ENCODE measurements at regions not wholly inside any gene's neighbourhood (a gene's known extent, or its start where the extent isn't known, plus 50 kb on each side); places are given as distances from the start of the nearest gene placed in this dataset.

DNA sequence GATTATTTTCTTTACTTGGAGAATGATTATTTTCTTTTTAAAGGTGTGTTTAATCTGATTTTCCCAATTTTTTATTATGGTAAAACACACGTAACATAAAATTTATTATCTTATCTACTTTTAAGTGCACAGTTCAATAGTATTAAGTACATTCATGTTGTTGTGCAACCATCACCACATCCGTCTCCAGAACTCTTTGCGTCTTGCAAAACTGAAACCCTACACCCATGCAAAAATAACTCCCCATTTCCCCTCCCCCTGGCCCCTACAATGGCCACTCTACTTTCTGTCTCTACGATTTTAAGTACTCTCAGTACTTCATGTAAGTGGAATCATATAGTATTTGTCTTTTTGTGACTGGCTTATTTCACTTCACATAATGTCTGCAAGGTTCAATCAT is 230.7 kb downstream of the SATB1 start:
- Histone ChIP-seq H3K4me3 (ENCODE audit: low read length) (no peak overlapping the region), H3K4me1 (ENCODE audit: insufficient read depth, low read length) (no peaks in the 10 kb centered on the region), H3K27ac (ENCODE audit: low read depth in 1 of 2, low read length in 2 of 2) (no peak overlapping the region), H3K27me3 (ENCODE audit: control insufficient read depth in 1 of 2, insufficient read depth in 2 of 2, low read length in 2 of 2) (no peaks in the 10 kb centered on the region), H3K9me3 (ENCODE audit: control insufficient read depth in 1 of 2, insufficient read depth in 1 of 2, low read length in 2 of 2) (no peaks in the 10 kb centered on the region), H3K36me3 (ENCODE audit: insufficient read depth, low read length) (no peaks in the 10 kb centered on the region)
- Mint-ChIP-seq H3K36me3 (ENCODE audit: low read depth) (peaks cover 5% of the 10 kb centered on the region), H3K27me3 (no peaks in the 10 kb centered on the region), H3K4me1 (ENCODE audit: low read depth) (no peaks in the 10 kb centered on the region), H3K9me3 (peaks cover 8% of the 10 kb centered on the region), H3K4me3 (no peak overlapping the region), H3K27ac (no peak overlapping the region)
- CTCF ChIA-PET = no interaction called here
- intact Hi-C loops (cut with DNase I, micrococcal nuclease) = no loop called here
- ATAC-seq (ENCODE audit: poor library complexity) (no peak), DNase-seq (no peak)
- TF ChIP-seq, protein P1, sequence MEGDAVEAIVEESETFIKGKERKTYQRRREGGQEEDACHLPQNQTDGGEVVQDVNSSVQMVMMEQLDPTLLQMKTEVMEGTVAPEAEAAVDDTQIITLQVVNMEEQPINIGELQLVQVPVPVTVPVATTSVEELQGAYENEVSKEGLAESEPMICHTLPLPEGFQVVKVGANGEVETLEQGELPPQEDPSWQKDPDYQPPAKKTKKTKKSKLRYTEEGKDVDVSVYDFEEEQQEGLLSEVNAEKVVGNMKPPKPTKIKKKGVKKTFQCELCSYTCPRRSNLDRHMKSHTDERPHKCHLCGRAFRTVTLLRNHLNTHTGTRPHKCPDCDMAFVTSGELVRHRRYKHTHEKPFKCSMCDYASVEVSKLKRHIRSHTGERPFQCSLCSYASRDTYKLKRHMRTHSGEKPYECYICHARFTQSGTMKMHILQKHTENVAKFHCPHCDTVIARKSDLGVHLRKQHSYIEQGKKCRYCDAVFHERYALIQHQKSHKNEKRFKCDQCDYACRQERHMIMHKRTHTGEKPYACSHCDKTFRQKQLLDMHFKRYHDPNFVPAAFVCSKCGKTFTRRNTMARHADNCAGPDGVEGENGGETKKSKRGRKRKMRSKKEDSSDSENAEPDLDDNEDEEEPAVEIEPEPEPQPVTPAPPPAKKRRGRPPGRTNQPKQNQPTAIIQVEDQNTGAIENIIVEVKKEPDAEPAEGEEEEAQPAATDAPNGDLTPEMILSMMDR (IDR thresholded peaks at IDR 0.05) = no peak
- POLR2A ChIA-PET = no interaction called here

DNA sequence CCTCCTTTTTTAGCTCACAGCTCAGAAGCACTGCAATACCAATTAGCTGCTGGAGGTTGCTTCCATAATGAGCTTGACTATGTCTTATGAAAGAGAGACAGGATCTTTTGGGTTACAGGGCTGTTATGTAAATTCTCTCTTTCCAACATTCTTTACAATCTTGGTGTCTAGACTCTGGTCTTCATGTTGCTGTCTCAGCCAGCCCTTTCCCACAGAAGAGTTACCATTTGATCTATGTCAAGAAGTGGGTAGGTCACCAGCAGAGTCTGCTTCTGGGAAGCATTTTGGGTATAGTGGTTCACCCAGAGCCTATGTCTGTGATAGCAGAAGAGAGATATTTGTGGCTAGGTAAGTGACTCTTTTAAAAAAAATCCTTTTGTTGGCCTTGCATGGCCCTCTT is 234.5 kb downstream of the SATB1 start:
- Mint-ChIP-seq H3K27ac (no peak overlapping the region), H3K27me3 (peaks cover 5% of the 10 kb centered on the region), H3K9me3 (no peaks in the 10 kb centered on the region), H3K4me3 (no peak overlapping the region), H3K4me1 (ENCODE audit: low read depth) (no peaks in the 10 kb centered on the region), H3K36me3 (ENCODE audit: low read depth) (no peaks in the 10 kb centered on the region)
- TF ChIP-seq, protein P1 (IDR thresholded peaks at IDR 0.05) = no peak
- intact Hi-C loops (cut with DNase I, micrococcal nuclease) = no loop called here
- ChIA-PET CTCF (no interaction called here), POLR2A (no interaction called here)
- no peak overlapping the region for H3K27ac ChIP-seq (ENCODE audit: low read depth in 1 of 2, low read length in 2 of 2)
- ATAC-seq (ENCODE audit: poor library complexity) = no peak
- DNase-seq = no peak
- no peaks in the 10 kb centered on the region for H3K36me3 ChIP-seq (ENCODE audit: insufficient read depth, low read length)
- H3K4me1 ChIP-seq (ENCODE audit: insufficient read depth, low read length) = no peaks in the 10 kb centered on the region
- no peak overlapping the region for H3K4me3 ChIP-seq (ENCODE audit: low read length)
- no peaks in the 10 kb centered on the region for H3K9me3 ChIP-seq (ENCODE audit: control insufficient read depth in 1 of 2, insufficient read depth in 1 of 2, low read length in 2 of 2)
- no peaks in the 10 kb centered on the region for H3K27me3 ChIP-seq (ENCODE audit: control insufficient read depth in 1 of 2, insufficient read depth in 2 of 2, low read length in 2 of 2)

DNA sequence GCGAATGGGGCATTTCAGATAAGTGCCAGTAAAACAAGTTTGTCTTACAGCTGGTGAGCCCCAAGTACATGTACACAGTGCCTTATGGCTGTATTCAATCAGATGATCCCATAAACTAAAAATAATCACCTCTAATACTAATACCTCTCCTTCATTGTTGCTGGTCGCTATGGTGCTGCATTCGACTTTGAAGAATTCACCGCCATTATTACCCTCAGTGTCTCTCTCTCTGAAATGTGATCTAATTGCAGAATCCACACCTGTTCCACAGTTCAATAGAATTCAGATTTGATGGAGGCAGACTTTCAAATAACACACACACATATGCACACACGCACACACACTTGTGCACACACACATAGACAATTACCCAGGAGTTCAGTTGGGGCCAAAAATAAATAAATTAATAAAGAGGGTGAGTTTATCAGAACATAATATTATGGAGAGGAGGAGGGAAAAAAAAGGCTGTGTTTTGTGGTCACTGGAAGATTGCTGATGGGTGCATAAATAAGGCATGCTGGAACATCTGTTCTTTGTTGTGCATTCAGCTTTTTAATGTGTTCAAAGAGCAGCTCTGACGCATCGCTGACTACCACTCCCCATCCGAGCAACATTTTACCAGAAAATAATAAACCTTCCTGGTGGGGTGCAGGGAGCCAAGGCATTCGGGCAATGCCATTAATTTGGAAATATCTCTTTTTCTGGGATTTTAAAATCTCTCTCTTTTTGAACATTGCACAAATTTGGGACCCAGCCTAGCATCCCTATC is 235.7 kb downstream of the SATB1 start:
- H3K4me3 Mint-ChIP-seq = no peak overlapping the region
- CTCF ChIA-PET = no interaction called here

More for the DNA sequence above, 235.7 kb downstream of the SATB1 start:
- POLR2A ChIA-PET = no interaction called here
- no peaks in the 10 kb centered on the region for H3K9me3 Mint-ChIP-seq
- DNase-seq = no peak
- H3K27ac Mint-ChIP-seq = no peak overlapping the region
- TF ChIP-seq, protein P1 (IDR thresholded peaks at IDR 0.05) = no peak
- Histone ChIP-seq H3K4me3 (ENCODE audit: low read length) (no peak overlapping the region), H3K9me3 (ENCODE audit: control insufficient read depth in 1 of 2, insufficient read depth in 1 of 2, low read length in 2 of 2) (no peaks in the 10 kb centered on the region), H3K4me1 (ENCODE audit: insufficient read depth, low read length) (no peaks in the 10 kb centered on the region), H3K27ac (ENCODE audit: low read depth in 1 of 2, low read length in 2 of 2) (no peak overlapping the region), H3K27me3 (ENCODE audit: control insufficient read depth in 1 of 2, insufficient read depth in 2 of 2, low read length in 2 of 2) (no peaks in the 10 kb centered on the region), H3K36me3 (ENCODE audit: insufficient read depth, low read length) (no peaks in the 10 kb centered on the region)
- H3K4me1 Mint-ChIP-seq (ENCODE audit: low read depth) = no peaks in the 10 kb centered on the region
- H3K36me3 Mint-ChIP-seq (ENCODE audit: low read depth) = no peaks in the 10 kb centered on the region
- intact Hi-C loops (cut with DNase I, micrococcal nuclease) = no loop called here
- no peak for ATAC-seq (ENCODE audit: poor library complexity)
- peaks cover 5% of the 10 kb centered on the region for H3K27me3 Mint-ChIP-seq
